Hepatocyte (in vitro differentiated cells): ENCODE measurements at regions not wholly inside any gene's neighbourhood (a gene's known extent, or its start where the extent isn't known, plus 50 kb on each side); places are given as distances from the start of the nearest gene placed in this dataset.

ENCODE experiments used
- DNase-seq: peaks from one replicate; pipeline ENCODE4 v3.0.0-alpha.2; 2016; ENCODE audit warnings: low spot score
- H2AFZ ChIP-seq: fragments of 200-600 bp; sonication (generic); 2 replicates; pipeline ENCODE4 v1.6.0; 2016; ENCODE audit warnings: antibody characterized with exemption, mild to moderate bottlenecking
- H3K27ac ChIP-seq: fragments of 200-600 bp; sonication (generic); 2 replicates; pipeline ENCODE4 v1.5.1; 2016; ENCODE audit warnings: mild to moderate bottlenecking
- H3K27me3 ChIP-seq: fragments of 200-600 bp; sonication (generic); 2 replicates; pipeline ENCODE4 v1.6.1; 2016
- H3K36me3 ChIP-seq: fragments of 200-600 bp; sonication (generic); replicated peaks from 2 replicates; pipeline ENCODE4 v1.5.1; 2016; ENCODE audit warnings: low read depth; ENCODE audit not compliant: insufficient read depth
- H3K4me1 ChIP-seq: fragments of 200-600 bp; sonication (generic); 2 replicates; pipeline ENCODE4 v1.5.1; 2016; ENCODE audit warnings: mild to moderate bottlenecking, moderate library complexity; ENCODE audit not compliant: insufficient read depth
- H3K4me2 ChIP-seq: fragments of 200-600 bp; sonication (generic); 2 replicates; pipeline ENCODE4 v1.6.0; 2016
- H3K4me3 ChIP-seq: fragments of 200-600 bp; sonication (generic); 2 replicates; pipeline ENCODE4 v1.5.1; 2016; ENCODE audit warnings: mild to moderate bottlenecking
- H3K79me2 ChIP-seq: fragments of 200-600 bp; sonication (generic); 2 replicates; pipeline ENCODE4 v1.6.0; 2017; ENCODE audit warnings: mild to moderate bottlenecking
- H3K9me2 ChIP-seq: fragments of 200-600 bp; sonication (generic); replicated peaks from 2 replicates; pipeline ENCODE4 v1.6.0; 2017; ENCODE audit warnings: mild to moderate bottlenecking; ENCODE audit not compliant: insufficient read depth
- H3K9me3 ChIP-seq: fragments of 200-600 bp; sonication (generic); 2 replicates; pipeline ENCODE4 v1.5.1; 2016; ENCODE audit warnings: low read depth, mild to moderate bottlenecking
- H4K20me1 ChIP-seq: fragments of 200-600 bp; sonication (generic); 2 replicates; pipeline ENCODE4 v1.6.0; 2016; ENCODE audit warnings: mild to moderate bottlenecking; ENCODE audit not compliant: insufficient read depth, poor library complexity, severe bottlenecking
- EZH2 ChIP-seq: fragments of 200-600 bp; sonication (generic); IDR thresholded peaks from 2 replicates; pipeline ENCODE4 v1.6.1; 2016; ENCODE audit warnings: antibody characterized with exemption, mild to moderate bottlenecking, borderline replicate concordance
- EZH2phosphoT487 ChIP-seq: fragments of 200-600 bp; sonication (generic); IDR thresholded peaks from one replicate; pipeline ENCODE4 v1.6.1; 2018; ENCODE audit warnings: antibody characterized with exemption, mild to moderate bottlenecking, low read depth, moderate library complexity; ENCODE audit not compliant: unreplicated experiment, severe bottlenecking
- WGBS: methylation state at CpG from one replicate; pipeline ENCODE4 v1.1.6; 2016; ENCODE audit warnings: low lambda C conversion rate; ENCODE audit errors: missing lambda C conversion rate; 5-methylcytosine and 5-hydroxymethylcytosine counted together
- TF ChIP-seq, protein P1 (sequence below): fragments of 200-600 bp; sonication (generic); IDR thresholded peaks from 2 replicates; pipeline ENCODE4 v1.5.1; 2016; ENCODE audit warnings: antibody characterized with exemption, mild to moderate bottlenecking; ENCODE audit not compliant: poor library complexity

- Histone ChIP-seq H4K20me1 (no peaks in the 10 kb centered on the region), H3K79me2 (no peaks in the 10 kb centered on the region), H3K27ac (no peak overlapping the region), H3K4me3 (no peak overlapping the region), H2AFZ (no peak overlapping the region), H3K4me2 (no peak overlapping the region), H3K36me3 (no peaks in the 10 kb centered on the region), H3K9me3 (no peaks in the 10 kb centered on the region), H3K4me1 (peaks cover 3% of the 10 kb centered on the region), H3K27me3 (no peaks in the 10 kb centered on the region), H3K9me2 (no peaks in the 10 kb centered on the region)
- no peak for DNase-seq
- WGBS, result 86% methylated on average over 10 of the region's 10 CpGs
- TF ChIP-seq, protein P1, sequence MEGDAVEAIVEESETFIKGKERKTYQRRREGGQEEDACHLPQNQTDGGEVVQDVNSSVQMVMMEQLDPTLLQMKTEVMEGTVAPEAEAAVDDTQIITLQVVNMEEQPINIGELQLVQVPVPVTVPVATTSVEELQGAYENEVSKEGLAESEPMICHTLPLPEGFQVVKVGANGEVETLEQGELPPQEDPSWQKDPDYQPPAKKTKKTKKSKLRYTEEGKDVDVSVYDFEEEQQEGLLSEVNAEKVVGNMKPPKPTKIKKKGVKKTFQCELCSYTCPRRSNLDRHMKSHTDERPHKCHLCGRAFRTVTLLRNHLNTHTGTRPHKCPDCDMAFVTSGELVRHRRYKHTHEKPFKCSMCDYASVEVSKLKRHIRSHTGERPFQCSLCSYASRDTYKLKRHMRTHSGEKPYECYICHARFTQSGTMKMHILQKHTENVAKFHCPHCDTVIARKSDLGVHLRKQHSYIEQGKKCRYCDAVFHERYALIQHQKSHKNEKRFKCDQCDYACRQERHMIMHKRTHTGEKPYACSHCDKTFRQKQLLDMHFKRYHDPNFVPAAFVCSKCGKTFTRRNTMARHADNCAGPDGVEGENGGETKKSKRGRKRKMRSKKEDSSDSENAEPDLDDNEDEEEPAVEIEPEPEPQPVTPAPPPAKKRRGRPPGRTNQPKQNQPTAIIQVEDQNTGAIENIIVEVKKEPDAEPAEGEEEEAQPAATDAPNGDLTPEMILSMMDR, result no peak
- TF ChIP-seq EZH2phosphoT487 (no peak), EZH2 (no peak)
Observed at GRCh38 chr5:133706506-133707430, 94.4 kb upstream of the FSTL4 start.

DNA sequence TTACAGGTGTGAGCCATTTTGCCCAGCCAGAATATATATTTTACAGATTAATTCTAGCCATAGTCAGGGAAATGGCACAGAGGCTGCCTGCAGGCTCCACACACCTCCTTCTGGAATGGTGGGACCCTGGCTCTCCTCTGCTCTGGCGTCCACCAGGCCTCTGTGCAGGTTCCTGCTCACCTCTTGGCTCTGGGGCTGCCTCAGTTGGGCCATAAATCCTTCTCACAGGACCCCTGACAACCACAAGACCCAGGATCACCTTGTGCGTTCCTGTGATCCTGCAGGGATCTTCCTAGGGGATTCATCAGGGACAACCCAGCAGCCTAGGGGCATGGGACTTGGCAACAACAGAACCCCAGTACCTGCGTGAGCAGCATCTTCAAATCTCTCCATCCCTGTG is 93.0 kb upstream of the FSTL4 start:
- 92% methylated on average over 3 of the region's 3 CpGs for WGBS
- Histone ChIP-seq H3K27me3 (no peaks in the 10 kb centered on the region), H2AFZ (no peak overlapping the region), H3K36me3 (no peaks in the 10 kb centered on the region), H4K20me1 (no peaks in the 10 kb centered on the region), H3K9me2 (no peaks in the 10 kb centered on the region), H3K4me1 (peaks cover 3% of the 10 kb centered on the region), H3K4me3 (no peak overlapping the region), H3K27ac (no peak overlapping the region), H3K9me3 (no peaks in the 10 kb centered on the region), H3K4me2 (no peak overlapping the region), H3K79me2 (no peaks in the 10 kb centered on the region)
- no peak for DNase-seq
- TF ChIP-seq, protein P1, result no peak
- TF ChIP-seq EZH2phosphoT487, result no peak
- no peak for TF ChIP-seq EZH2

DNA sequence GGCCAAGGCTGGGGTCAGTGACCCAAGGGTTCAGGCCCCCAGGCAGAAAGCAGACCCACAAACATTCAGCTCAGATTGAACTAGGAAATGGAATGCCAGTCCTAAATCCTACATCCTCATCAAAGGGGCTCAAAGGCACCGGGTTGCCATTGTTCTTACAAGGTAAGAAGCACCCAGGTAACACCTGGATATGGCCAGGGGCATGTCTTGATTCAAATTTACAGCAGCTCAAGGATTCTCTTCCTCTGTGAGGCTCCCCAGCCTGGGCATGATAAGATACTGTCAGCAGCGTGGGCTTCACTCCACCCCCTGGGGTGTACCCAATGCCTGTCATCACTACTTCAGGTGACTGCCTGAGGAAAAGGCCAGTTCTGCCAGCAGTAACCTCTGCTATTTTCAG is 92.1 kb upstream of the FSTL4 start:
- TF ChIP-seq, protein P1, result no peak
- no peak for TF ChIP-seq EZH2
- no peak for TF ChIP-seq EZH2phosphoT487
- no peak overlapping the region for H2AFZ ChIP-seq
- no peaks in the 10 kb centered on the region for H3K36me3 ChIP-seq
- DNase-seq, result no peak
- peaks cover 3% of the 10 kb centered on the region for H3K4me1 ChIP-seq
- H3K9me2 ChIP-seq, result no peaks in the 10 kb centered on the region
- no peak overlapping the region for H3K27ac ChIP-seq
- no peak overlapping the region for H3K4me2 ChIP-seq
- H3K27me3 ChIP-seq, result no peaks in the 10 kb centered on the region
- H3K9me3 ChIP-seq, result no peaks in the 10 kb centered on the region
- H3K4me3 ChIP-seq, result no peak overlapping the region
- no peaks in the 10 kb centered on the region for H4K20me1 ChIP-seq
- 86% methylated on average over 2 of the region's 2 CpGs for WGBS
- H3K79me2 ChIP-seq, result no peaks in the 10 kb centered on the region
